ENCODE measurements at regions not wholly inside any gene's neighbourhood (a gene's known extent, or its start where the extent isn't known, plus 50 kb on each side); places are given as distances from the start of the nearest gene placed in this dataset.

DNA sequence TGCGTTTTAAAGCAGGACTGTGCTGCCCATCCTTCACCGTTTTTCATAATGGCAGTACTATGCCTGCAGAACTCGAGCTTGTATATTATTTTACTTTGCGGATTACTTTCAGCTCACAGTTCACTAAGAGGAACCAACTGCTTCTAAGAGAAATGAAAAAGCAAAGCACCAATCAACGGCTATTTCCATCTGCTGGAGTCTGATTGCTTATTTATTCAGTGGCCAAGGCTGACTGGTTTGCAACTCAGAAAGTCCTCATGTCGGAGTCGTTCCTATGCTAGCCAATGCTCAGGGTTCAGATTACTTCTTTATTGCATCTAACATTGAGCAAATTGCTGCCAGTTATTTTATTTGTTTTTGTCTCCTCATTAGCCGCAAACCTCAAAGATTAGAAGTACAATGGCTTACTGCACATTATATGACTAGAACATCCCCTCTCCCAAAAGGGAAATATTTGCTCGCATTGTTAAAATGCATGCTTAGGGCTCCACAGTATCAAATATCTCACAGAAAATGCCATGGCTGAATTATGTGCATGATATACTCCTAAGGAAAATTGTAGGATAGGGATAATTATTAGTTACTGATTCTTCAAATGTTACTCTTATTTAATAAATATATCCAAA is 1628.2 kb upstream of the ADGRL3 start:
- TF ChIP-seq POLR2A (IDR thresholded peaks at IDR 0.05) = no peak
- TF ChIP-seq, protein P1, sequence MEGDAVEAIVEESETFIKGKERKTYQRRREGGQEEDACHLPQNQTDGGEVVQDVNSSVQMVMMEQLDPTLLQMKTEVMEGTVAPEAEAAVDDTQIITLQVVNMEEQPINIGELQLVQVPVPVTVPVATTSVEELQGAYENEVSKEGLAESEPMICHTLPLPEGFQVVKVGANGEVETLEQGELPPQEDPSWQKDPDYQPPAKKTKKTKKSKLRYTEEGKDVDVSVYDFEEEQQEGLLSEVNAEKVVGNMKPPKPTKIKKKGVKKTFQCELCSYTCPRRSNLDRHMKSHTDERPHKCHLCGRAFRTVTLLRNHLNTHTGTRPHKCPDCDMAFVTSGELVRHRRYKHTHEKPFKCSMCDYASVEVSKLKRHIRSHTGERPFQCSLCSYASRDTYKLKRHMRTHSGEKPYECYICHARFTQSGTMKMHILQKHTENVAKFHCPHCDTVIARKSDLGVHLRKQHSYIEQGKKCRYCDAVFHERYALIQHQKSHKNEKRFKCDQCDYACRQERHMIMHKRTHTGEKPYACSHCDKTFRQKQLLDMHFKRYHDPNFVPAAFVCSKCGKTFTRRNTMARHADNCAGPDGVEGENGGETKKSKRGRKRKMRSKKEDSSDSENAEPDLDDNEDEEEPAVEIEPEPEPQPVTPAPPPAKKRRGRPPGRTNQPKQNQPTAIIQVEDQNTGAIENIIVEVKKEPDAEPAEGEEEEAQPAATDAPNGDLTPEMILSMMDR (IDR thresholded peaks at IDR 0.05) = no peak

Measured in heart left ventricle (tissue), 13 donors.